ENCODE measurements at regions not wholly inside any gene's neighbourhood (a gene's known extent, or its start where the extent isn't known, plus 50 kb on each side); places are given as distances from the start of the nearest gene placed in this dataset.

DNA sequence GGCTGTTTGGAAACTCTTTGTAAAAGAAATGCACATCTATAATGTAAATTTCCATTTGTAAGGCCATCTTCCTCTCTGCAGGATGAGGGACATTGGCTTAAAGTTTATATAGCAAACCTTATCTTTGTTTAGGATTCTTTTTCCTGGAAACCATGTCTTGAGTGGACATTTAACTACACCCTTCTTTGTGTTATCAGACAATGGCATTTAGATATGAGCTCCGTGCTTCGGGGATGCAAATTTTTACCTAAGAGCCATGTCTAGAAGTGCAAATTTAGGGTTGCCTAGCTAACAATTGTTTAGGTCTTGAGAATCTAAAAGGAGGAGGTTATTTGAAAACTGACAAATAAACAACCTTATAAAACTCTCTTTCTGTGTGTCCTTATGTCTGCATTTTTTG, 623.8 kb downstream of the MMUT start:
- Histone ChIP-seq H3K9me3 (ENCODE audit: control insufficient read depth in 4 of 4, low read length in 3 of 4) (peaks cover 0 to 6% (median 3%) of the 10 kb centered on the region in 4 donors), H3K9ac (ENCODE audit: low read depth in 1 of 2, low read length in 2 of 2) (no peak overlapping the region), H3K4me3 (ENCODE audit: low read depth in 1 of 3, low read length in 3 of 3) (no peak overlapping the region), H3K27me3 (ENCODE audit: control insufficient read depth in 4 of 4, insufficient read depth in 4 of 4, low read length in 3 of 4) (no peaks in the 10 kb centered on the region), H3K36me3 (ENCODE audit: control insufficient read depth in 4 of 4, insufficient read depth in 3 of 4, low read depth in 1 of 4, low read length in 3 of 4) (no peaks in the 10 kb centered on the region), H3K27ac (ENCODE audit: low read depth in 1 of 2, low read length in 2 of 2) (no peak overlapping the region), H3K4me1 (ENCODE audit: control insufficient read depth in 4 of 4, insufficient read depth in 4 of 4, low read length in 3 of 4) (no peaks in the 10 kb centered on the region)
- no peak for DNase-seq (ENCODE audit: low spot score)
- WGBS: 10% methylated on average over 2 of the region's 2 CpGs
- TF ChIP-seq YY1 (IDR thresholded peaks at IDR 0.05): no peak
- TF ChIP-seq, protein P1, sequence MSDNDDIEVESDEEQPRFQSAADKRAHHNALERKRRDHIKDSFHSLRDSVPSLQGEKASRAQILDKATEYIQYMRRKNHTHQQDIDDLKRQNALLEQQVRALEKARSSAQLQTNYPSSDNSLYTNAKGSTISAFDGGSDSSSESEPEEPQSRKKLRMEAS (IDR thresholded peaks at IDR 0.05): no peak

DNA sequence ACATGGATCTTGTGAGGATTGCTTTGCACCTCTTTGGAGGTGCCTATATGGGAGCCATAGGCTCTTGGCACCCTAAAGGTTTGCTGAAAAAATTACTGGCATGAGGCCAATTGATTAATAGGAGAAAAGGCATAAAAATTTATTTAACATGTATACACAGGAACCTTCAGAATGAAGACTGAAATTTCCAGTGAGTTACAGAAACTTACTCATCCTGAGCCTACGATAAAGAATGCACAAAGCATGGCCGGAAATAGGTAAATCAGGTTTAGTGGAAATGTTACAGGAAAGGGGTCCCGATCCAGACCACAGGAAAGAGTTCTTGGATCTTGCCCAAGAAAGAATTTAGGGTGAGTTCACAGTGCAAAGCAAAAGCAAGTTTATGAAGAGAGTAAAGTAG, 625.3 kb downstream of the MMUT start:
- H3K36me3 ChIP-seq (ENCODE audit: control insufficient read depth in 4 of 4, insufficient read depth in 3 of 4, low read depth in 1 of 4, low read length in 3 of 4): no peaks in the 10 kb centered on the region
- no peaks in the 10 kb centered on the region for H3K27me3 ChIP-seq (ENCODE audit: control insufficient read depth in 4 of 4, insufficient read depth in 4 of 4, low read length in 3 of 4)
- 82% methylated on average over 3 of the region's 3 CpGs for WGBS
- no peak overlapping the region for H3K9ac ChIP-seq (ENCODE audit: low read depth in 1 of 2, low read length in 2 of 2)
- TF ChIP-seq, protein P2, sequence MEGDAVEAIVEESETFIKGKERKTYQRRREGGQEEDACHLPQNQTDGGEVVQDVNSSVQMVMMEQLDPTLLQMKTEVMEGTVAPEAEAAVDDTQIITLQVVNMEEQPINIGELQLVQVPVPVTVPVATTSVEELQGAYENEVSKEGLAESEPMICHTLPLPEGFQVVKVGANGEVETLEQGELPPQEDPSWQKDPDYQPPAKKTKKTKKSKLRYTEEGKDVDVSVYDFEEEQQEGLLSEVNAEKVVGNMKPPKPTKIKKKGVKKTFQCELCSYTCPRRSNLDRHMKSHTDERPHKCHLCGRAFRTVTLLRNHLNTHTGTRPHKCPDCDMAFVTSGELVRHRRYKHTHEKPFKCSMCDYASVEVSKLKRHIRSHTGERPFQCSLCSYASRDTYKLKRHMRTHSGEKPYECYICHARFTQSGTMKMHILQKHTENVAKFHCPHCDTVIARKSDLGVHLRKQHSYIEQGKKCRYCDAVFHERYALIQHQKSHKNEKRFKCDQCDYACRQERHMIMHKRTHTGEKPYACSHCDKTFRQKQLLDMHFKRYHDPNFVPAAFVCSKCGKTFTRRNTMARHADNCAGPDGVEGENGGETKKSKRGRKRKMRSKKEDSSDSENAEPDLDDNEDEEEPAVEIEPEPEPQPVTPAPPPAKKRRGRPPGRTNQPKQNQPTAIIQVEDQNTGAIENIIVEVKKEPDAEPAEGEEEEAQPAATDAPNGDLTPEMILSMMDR (IDR thresholded peaks at IDR 0.05; ENCODE audit: low read depth, low read length, missing input control): no peak
- H3K4me3 ChIP-seq (ENCODE audit: low read depth in 1 of 3, low read length in 3 of 3): no peak overlapping the region
- DNase-seq (ENCODE audit: low spot score): no peak
- H3K4me1 ChIP-seq (ENCODE audit: control insufficient read depth in 4 of 4, insufficient read depth in 4 of 4, low read length in 3 of 4): no peaks in the 10 kb centered on the region
- H3K9me3 ChIP-seq (ENCODE audit: control insufficient read depth in 4 of 4, low read length in 3 of 4): peaks cover 0 to 6% (median 3%) of the 10 kb centered on the region in 4 donors
- H3K27ac ChIP-seq (ENCODE audit: low read depth in 1 of 2, low read length in 2 of 2): no peak overlapping the region

DNA sequence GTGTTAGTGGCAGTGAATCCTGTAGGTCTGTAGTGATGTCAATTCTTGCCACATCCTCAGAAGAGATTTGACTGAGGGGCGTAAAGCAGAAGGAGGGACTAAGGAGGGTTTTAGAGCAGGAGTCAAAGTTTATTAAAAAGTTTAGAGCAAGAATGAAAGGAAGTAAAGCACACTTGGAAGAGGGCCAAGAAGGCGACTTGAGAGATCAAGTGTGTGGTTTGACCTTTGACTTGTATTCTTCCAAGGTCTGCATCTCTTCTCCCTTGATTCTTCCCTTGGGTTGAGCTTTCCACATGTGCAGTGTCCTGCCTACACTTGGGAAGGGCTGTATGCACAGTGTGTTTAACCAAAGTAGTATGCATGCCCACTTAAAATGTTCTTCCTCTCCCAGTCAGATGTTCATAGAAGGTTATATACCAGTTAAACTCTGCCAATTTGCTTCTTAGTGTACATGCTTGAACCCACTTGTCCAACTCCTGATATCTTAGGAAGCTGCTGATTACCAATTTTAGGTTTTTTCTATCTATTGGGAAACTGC, 627.6 kb downstream of the MMUT start:
- no peaks in the 10 kb centered on the region for H3K9me3 ChIP-seq (ENCODE audit: control insufficient read depth in 4 of 4, low read length in 3 of 4)
- H3K9ac ChIP-seq (ENCODE audit: low read depth in 1 of 2, low read length in 2 of 2): no peak overlapping the region
- H3K27ac ChIP-seq (ENCODE audit: low read depth in 1 of 2, low read length in 2 of 2): no peak overlapping the region
- DNase-seq (ENCODE audit: low spot score): no peak
- WGBS: 50% methylated on average over 2 of the region's 2 CpGs
- H3K27me3 ChIP-seq (ENCODE audit: control insufficient read depth in 4 of 4, insufficient read depth in 4 of 4, low read length in 3 of 4): no peaks in the 10 kb centered on the region
- H3K4me1 ChIP-seq (ENCODE audit: control insufficient read depth in 4 of 4, insufficient read depth in 4 of 4, low read length in 3 of 4): no peaks in the 10 kb centered on the region
- TF ChIP-seq TAF1 (conservative IDR thresholded peaks at IDR 0.05): no peak
- TF ChIP-seq, protein P3, sequence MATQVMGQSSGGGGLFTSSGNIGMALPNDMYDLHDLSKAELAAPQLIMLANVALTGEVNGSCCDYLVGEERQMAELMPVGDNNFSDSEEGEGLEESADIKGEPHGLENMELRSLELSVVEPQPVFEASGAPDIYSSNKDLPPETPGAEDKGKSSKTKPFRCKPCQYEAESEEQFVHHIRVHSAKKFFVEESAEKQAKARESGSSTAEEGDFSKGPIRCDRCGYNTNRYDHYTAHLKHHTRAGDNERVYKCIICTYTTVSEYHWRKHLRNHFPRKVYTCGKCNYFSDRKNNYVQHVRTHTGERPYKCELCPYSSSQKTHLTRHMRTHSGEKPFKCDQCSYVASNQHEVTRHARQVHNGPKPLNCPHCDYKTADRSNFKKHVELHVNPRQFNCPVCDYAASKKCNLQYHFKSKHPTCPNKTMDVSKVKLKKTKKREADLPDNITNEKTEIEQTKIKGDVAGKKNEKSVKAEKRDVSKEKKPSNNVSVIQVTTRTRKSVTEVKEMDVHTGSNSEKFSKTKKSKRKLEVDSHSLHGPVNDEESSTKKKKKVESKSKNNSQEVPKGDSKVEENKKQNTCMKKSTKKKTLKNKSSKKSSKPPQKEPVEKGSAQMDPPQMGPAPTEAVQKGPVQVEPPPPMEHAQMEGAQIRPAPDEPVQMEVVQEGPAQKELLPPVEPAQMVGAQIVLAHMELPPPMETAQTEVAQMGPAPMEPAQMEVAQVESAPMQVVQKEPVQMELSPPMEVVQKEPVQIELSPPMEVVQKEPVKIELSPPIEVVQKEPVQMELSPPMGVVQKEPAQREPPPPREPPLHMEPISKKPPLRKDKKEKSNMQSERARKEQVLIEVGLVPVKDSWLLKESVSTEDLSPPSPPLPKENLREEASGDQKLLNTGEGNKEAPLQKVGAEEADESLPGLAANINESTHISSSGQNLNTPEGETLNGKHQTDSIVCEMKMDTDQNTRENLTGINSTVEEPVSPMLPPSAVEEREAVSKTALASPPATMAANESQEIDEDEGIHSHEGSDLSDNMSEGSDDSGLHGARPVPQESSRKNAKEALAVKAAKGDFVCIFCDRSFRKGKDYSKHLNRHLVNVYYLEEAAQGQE (IDR thresholded peaks at IDR 0.05): no peak
- TF ChIP-seq RAD21 (IDR thresholded peaks at IDR 0.05): no peak
- TF ChIP-seq HNF4G (IDR thresholded peaks at IDR 0.05): no peak
- no peak for TF ChIP-seq GABPA (IDR thresholded peaks at IDR 0.05 in 1 of 2, conservative IDR thresholded peaks at IDR 0.05 in 1 of 2)
- TF ChIP-seq, protein P4, sequence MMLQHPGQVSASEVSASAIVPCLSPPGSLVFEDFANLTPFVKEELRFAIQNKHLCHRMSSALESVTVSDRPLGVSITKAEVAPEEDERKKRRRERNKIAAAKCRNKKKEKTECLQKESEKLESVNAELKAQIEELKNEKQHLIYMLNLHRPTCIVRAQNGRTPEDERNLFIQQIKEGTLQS (IDR thresholded peaks at IDR 0.05): no peak
- TF ChIP-seq JUND (IDR thresholded peaks at IDR 0.05): no peak
- no peak for TF ChIP-seq HNF4A (conservative IDR thresholded peaks at IDR 0.05)
- TF ChIP-seq YY1 (IDR thresholded peaks at IDR 0.05): no peak
- TF ChIP-seq, protein P2 (IDR thresholded peaks at IDR 0.05; ENCODE audit: low read depth, low read length, missing input control): no peak
- no peak for TF ChIP-seq EGR1 (IDR thresholded peaks at IDR 0.05; ENCODE audit: low read depth in 2 of 2)
- TF ChIP-seq, protein P5, sequence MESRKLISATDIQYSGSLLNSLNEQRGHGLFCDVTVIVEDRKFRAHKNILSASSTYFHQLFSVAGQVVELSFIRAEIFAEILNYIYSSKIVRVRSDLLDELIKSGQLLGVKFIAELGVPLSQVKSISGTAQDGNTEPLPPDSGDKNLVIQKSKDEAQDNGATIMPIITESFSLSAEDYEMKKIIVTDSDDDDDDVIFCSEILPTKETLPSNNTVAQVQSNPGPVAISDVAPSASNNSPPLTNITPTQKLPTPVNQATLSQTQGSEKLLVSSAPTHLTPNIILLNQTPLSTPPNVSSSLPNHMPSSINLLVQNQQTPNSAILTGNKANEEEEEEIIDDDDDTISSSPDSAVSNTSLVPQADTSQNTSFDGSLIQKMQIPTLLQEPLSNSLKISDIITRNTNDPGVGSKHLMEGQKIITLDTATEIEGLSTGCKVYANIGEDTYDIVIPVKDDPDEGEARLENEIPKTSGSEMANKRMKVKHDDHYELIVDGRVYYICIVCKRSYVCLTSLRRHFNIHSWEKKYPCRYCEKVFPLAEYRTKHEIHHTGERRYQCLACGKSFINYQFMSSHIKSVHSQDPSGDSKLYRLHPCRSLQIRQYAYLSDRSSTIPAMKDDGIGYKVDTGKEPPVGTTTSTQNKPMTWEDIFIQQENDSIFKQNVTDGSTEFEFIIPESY (IDR thresholded peaks at IDR 0.05): no peak
- TF ChIP-seq, protein P1 (IDR thresholded peaks at IDR 0.05): no peak
- TF ChIP-seq FOXA1 (IDR thresholded peaks at IDR 0.05): no peak
- no peaks in the 10 kb centered on the region for H3K36me3 ChIP-seq (ENCODE audit: control insufficient read depth in 4 of 4, insufficient read depth in 3 of 4, low read depth in 1 of 4, low read length in 3 of 4)
- no peak overlapping the region for H3K4me3 ChIP-seq (ENCODE audit: low read depth in 1 of 3, low read length in 3 of 3)

Measured in liver (tissue), 8 donors.